Endothelial cell of umbilical vein (primary cell): ENCODE measurements at regions not wholly inside any gene's neighbourhood (a gene's known extent, or its start where the extent isn't known, plus 50 kb on each side); places are given as distances from the start of the nearest gene placed in this dataset.

ENCODE experiments used
- BruUV-seq: library from RNA; stranded (reverse); fragments of 400-500 nt; replicated peaks from 2 replicates; lab custom pipeline; 2021; lab: Mats Ljungman, UMichigan
- CTCF ChIA-PET: fragments of 300-600, 350-600 bp; sonication (Branson Sonifier 250); formaldehyde crosslinking; loops from one replicate; lab custom pipeline; 2021; ENCODE audit warnings: antibody characterized with exemption, inconsistent platforms; lab: Charles Lee
- POLR2A ChIA-PET: fragments of 300-600, 350-600 bp; sonication (Branson Sonifier 250); formaldehyde crosslinking; loops from one replicate; lab custom pipeline; 2021; ENCODE audit warnings: antibody characterized with exemption, inconsistent platforms; lab: Charles Lee
- DNase-seq: peaks from one replicate; pipeline ENCODE4 v3.0.0-alpha.2; 2011; ENCODE audit warnings: low read depth, low spot score
- FAIRE-seq: peaks from 2 replicates; lab custom pipeline; 2011; peaks lifted over from hg19 to GRCh38; lab: Jason Lieb, UNC
- H2AFZ ChIP-seq: 2 replicates; pipeline ENCODE4 v1.6.0; 2012; ENCODE audit warnings: low read depth, low read length, control low read depth, inconsistent platforms
- H3K27ac ChIP-seq: 2 replicates; pipeline ENCODE4 v1.5.1; 2011; ENCODE audit warnings: low read depth, mild to moderate bottlenecking, control low read depth, low read length, moderate library complexity; ENCODE audit not compliant: insufficient read depth
- H3K27me3 ChIP-seq, 2 experiments: 2 replicates each; pipeline versions ENCODE4 v1.6.0 to v1.6.1; 2011; ENCODE audit warnings: low read length in 2 of 2, mixed read lengths in 1 of 2; ENCODE audit not compliant: control insufficient read depth in 2 of 2, insufficient read depth in 2 of 2
- H3K36me3 ChIP-seq, 2 experiments: 2 replicates in 1 of 2; 3 replicates in 1 of 2; pipeline ENCODE4 v1.5.1; 2011; ENCODE audit warnings: low read length in 2 of 2, mild to moderate bottlenecking in 1 of 2, moderate library complexity in 1 of 2; ENCODE audit not compliant: control insufficient read depth in 2 of 2, insufficient read depth in 2 of 2; ENCODE audit errors: extremely low read depth in 1 of 2
- H3K4me1 ChIP-seq: 3 replicates; pipeline ENCODE4 v1.5.1; 2011; ENCODE audit warnings: mild to moderate bottlenecking, low read length; ENCODE audit not compliant: control insufficient read depth, insufficient read depth; ENCODE audit errors: extremely low read depth
- H3K4me2 ChIP-seq: 2 replicates; pipeline ENCODE4 v1.6.1; 2011; ENCODE audit warnings: low read length, control low read depth, mixed read lengths; ENCODE audit not compliant: insufficient read depth
- H3K4me3 ChIP-seq, 3 experiments: fragments of 200-600 bp in 1 of 3; sonication (generic), shearing (Covaris generic) in 1 of 3; replicated peaks in 1 of 3; 2 replicates each; pipeline ENCODE4 v1.5.1; 2011 to 2016; ENCODE audit warnings: control low read depth in 3 of 3, low read length in 3 of 3, mild to moderate bottlenecking in 2 of 3, inconsistent platforms in 1 of 3, low read depth in 1 of 3, moderate library complexity in 1 of 3; ENCODE audit not compliant: insufficient read depth in 1 of 3
- H3K79me2 ChIP-seq: 2 replicates; pipeline ENCODE4 v1.6.0; 2012; ENCODE audit warnings: low read length, inconsistent platforms; ENCODE audit not compliant: control insufficient read depth, insufficient read depth
- H3K9ac ChIP-seq: replicated peaks from 2 replicates; pipeline ENCODE3; 2011; ENCODE audit warnings: low read length, control low read depth; ENCODE audit not compliant: insufficient read depth; ENCODE audit errors: extremely low read depth
- H3K9me1 ChIP-seq: replicated peaks from 3 replicates; pipeline ENCODE4 v1.6.0; 2011; ENCODE audit warnings: mild to moderate bottlenecking, low read length; ENCODE audit not compliant: control insufficient read depth, insufficient read depth; ENCODE audit errors: extremely low read depth
- H3K9me3 ChIP-seq: replicated peaks from 2 replicates; pipeline ENCODE4 v1.5.1; 2012; ENCODE audit warnings: low read length, inconsistent platforms; ENCODE audit not compliant: control insufficient read depth, insufficient read depth
- H4K20me1 ChIP-seq: replicated peaks from 2 replicates; pipeline ENCODE3; 2011; ENCODE audit warnings: mild to moderate bottlenecking, low read length; ENCODE audit not compliant: control insufficient read depth, insufficient read depth; ENCODE audit errors: extremely low read depth
- CTCF ChIP-seq, 2 donors: IDR thresholded peaks; 1 replicate in 1 of 2; 2 replicates in 1 of 2; pipeline ENCODE4 v1.5.1; 2011; ENCODE audit warnings: low read length in 2 of 2, mild to moderate bottlenecking in 2 of 2, moderate library complexity in 2 of 2, control low read depth in 1 of 2, inconsistent platforms in 1 of 2, low read depth in 1 of 2; ENCODE audit not compliant: insufficient read depth in 1 of 2; ENCODE audit errors: extremely low read depth in 1 of 2
- EZH2 ChIP-seq: IDR thresholded peaks from 2 replicates; pipeline ENCODE4 v1.6.1; 2012; ENCODE audit warnings: borderline replicate concordance, low read depth, mild to moderate bottlenecking, moderate library complexity, low read length, inconsistent platforms; ENCODE audit not compliant: severe bottlenecking
- FOS ChIP-seq: IDR thresholded peaks from 2 replicates; pipeline ENCODE4 v1.6.1; 2011; ENCODE audit warnings: mild to moderate bottlenecking, low read length, moderate library complexity, borderline replicate concordance; ENCODE audit not compliant: insufficient read depth
- GATA2 ChIP-seq: IDR thresholded peaks from 2 replicates; pipeline ENCODE4 v1.7.0; 2011; ENCODE audit warnings: low read depth, mild to moderate bottlenecking, moderate library complexity, mixed read lengths, low read length; ENCODE audit not compliant: insufficient read length, insufficient read depth
- JUN ChIP-seq: IDR thresholded peaks from 2 replicates; pipeline ENCODE4 v1.6.1; 2011; ENCODE audit warnings: borderline replicate concordance, low read depth; ENCODE audit not compliant: insufficient read length, insufficient read depth
- MAX ChIP-seq: IDR thresholded peaks from 2 replicates; pipeline ENCODE4 v1.6.1; 2011; ENCODE audit not compliant: insufficient read depth, insufficient read length
- MYC ChIP-seq: IDR thresholded peaks from one replicate; pipeline ENCODE4 v1.6.1; 2011; ENCODE audit warnings: mild to moderate bottlenecking, low read depth, low read length
- POLR2A ChIP-seq: IDR thresholded peaks from 2 replicates; pipeline ENCODE4 v1.6.1; 2012; ENCODE audit warnings: low read depth, mild to moderate bottlenecking, control low read depth, low read length
- POLR2AphosphoS5 ChIP-seq: IDR thresholded peaks from 2 replicates; pipeline ENCODE4 v1.6.1; 2012; ENCODE audit warnings: low read depth, mild to moderate bottlenecking, control low read depth, low read length, moderate library complexity; ENCODE audit not compliant: insufficient read depth
- dilution Hi-C: fragments of 300-500 bp; cut with MboI; formaldehyde crosslinking; loops from one replicate; pipeline ENCODE4 v1.15.0; 2019; ENCODE audit warnings: low sequenced_read_pairs; ENCODE audit not compliant: extremely low pct_ligation_motif_present
- intact Hi-C: fragments of 100-400 bp; cut with micrococcal nuclease; formaldehyde crosslinking; loops from one replicate; pipeline ENCODE4 v1.10.0; 2022

DNA sequence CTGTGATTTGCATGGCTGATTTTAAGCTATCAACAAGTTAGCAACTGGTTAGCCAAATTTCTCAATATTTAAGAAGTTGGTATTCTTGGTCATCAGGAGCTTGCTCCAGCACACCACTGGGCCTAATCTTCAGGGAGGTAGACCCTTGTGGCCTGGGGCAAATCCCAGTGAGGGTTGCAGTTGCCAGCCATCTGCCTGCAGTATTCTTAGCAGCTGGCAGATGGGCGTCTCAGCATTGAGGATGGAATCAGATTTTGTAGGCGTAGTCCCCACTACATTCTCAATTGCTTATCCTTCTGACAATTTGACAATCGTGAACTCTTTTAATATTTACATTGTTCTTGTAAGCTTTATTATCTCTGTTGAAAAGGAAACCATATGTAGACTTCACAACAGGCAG, 1266.2 kb downstream of the SLITRK5 start:
- intact Hi-C loops (no loop called here), dilution Hi-C loops (no loop called here)
- Histone ChIP-seq H3K9me3 (no peaks in the 10 kb centered on the region), H3K4me2 (no peak overlapping the region), H3K36me3 (no peaks in the 10 kb centered on the region), H4K20me1 (peaks cover 2% of the 10 kb centered on the region), H3K27ac (no peak overlapping the region), H3K4me3 (no peak overlapping the region), H2AFZ (no peak overlapping the region), H3K4me1 (no peaks in the 10 kb centered on the region), H3K9ac (no peak overlapping the region), H3K9me1 (no peaks in the 10 kb centered on the region), H3K79me2 (no peaks in the 10 kb centered on the region), H3K27me3 (no peaks in the 10 kb centered on the region)
- FAIRE-seq (no peak), DNase-seq (no peak)
- POLR2A ChIA-PET = no interaction called here
- CTCF ChIA-PET = no interaction called here
- no TSS peak for BruUV-seq
- TF ChIP-seq POLR2A (no peak), JUN (no peak), MAX (no peak), EZH2 (no peak), FOS (no peak), POLR2AphosphoS5 (no peak), MYC (no peak), GATA2 (no peak), CTCF (IDR thresholded peaks at IDR 0.05; ENCODE audit: extremely low read depth in 1 of 2, insufficient read depth in 1 of 2, low read depth in 1 of 2, low read length in 2 of 2) (no peak)
